Parathyroid adenoma (tissue), 2 donors: ENCODE measurements at regions not wholly inside any gene's neighbourhood (a gene's known extent, or its start where the extent isn't known, plus 50 kb on each side); places are given as distances from the start of the nearest gene placed in this dataset.

Source experiments
- H2AFZ ChIP-seq: fragments of 300-600 bp; sonication (generic); one replicate; pipeline ENCODE4 v1.7.0; 2017; ENCODE audit warnings: antibody characterized with exemption, mild to moderate bottlenecking
- H3K27ac ChIP-seq: fragments of 300-600 bp; sonication (generic); one replicate; pipeline ENCODE4 v1.7.0; 2017
- H3K27me3 ChIP-seq: fragments of 300-600 bp; sonication (generic); one replicate; pipeline ENCODE4 v1.7.0; 2017; ENCODE audit warnings: low read length; ENCODE audit not compliant: control insufficient read depth, insufficient read depth
- H3K36me3 ChIP-seq: fragments of 300-600 bp; sonication (generic); one replicate; pipeline ENCODE4 v1.7.0; 2017; ENCODE audit warnings: low read length; ENCODE audit not compliant: control insufficient read depth, insufficient read depth
- H3K4me1 ChIP-seq: fragments of 300-600 bp; sonication (generic); one replicate; pipeline ENCODE4 v1.7.0; 2017; ENCODE audit warnings: control low read depth
- H3K4me2 ChIP-seq: fragments of 300-600 bp; sonication (generic); one replicate; pipeline ENCODE4 v1.7.0; 2017; ENCODE audit warnings: low read length
- H3K4me3 ChIP-seq: fragments of 300-600 bp; sonication (generic); one replicate; pipeline ENCODE4 v1.7.0; 2017; ENCODE audit warnings: low read depth, low read length
- H3K79me2 ChIP-seq: fragments of 300-600 bp; sonication (generic); one replicate; pipeline ENCODE4 v1.7.0; 2017; ENCODE audit warnings: control low read depth
- H3K9ac ChIP-seq: fragments of 300-600 bp; sonication (generic); one replicate; pipeline ENCODE4 v1.7.0; 2017; ENCODE audit warnings: mild to moderate bottlenecking
- H3K9me3 ChIP-seq: fragments of 300-600 bp; sonication (generic); one replicate; pipeline ENCODE4 v1.7.0; 2017; ENCODE audit warnings: low read length; ENCODE audit not compliant: control insufficient read depth
- TF ChIP-seq, protein P1 (sequence below): fragments of 300-600 bp; sonication (generic); IDR thresholded peaks from one replicate; pipeline ENCODE4 v1.7.0; 2017; ENCODE audit warnings: antibody characterized with exemption, mild to moderate bottlenecking
- donor health status: primary hyperparathyroidism.

DNA sequence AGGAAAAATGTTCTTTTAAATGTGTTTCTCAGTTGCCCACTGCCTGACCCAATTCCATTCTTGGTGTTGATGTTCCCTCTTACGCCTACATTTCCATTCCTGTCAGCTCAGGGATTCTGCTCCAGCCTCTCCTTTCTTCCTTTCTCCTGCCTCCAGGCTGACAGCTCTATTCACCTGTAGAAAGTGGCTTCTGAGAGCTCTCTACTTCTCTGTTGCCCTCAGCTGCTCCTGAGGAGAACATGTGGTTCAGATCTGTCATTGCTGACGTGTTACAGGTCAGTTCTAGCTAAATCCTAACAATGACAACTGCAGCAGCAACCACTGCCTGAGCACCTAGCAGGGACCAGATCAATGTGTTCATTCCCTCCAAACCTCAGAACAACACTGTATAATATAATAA, 144.9 kb upstream of the PLAAT1 start:
- Histone ChIP-seq H2AFZ (no peak overlapping the region), H3K4me2 (no peak overlapping the region), H3K9ac (no peak overlapping the region), H3K79me2 (no peaks in the 10 kb centered on the region), H3K27ac (no peak overlapping the region), H3K4me3 (no peak overlapping the region), H3K36me3 (no peaks in the 10 kb centered on the region), H3K9me3 (no peaks in the 10 kb centered on the region), H3K27me3 (no peaks in the 10 kb centered on the region), H3K4me1 (no peaks in the 10 kb centered on the region)
- TF ChIP-seq, protein P1, sequence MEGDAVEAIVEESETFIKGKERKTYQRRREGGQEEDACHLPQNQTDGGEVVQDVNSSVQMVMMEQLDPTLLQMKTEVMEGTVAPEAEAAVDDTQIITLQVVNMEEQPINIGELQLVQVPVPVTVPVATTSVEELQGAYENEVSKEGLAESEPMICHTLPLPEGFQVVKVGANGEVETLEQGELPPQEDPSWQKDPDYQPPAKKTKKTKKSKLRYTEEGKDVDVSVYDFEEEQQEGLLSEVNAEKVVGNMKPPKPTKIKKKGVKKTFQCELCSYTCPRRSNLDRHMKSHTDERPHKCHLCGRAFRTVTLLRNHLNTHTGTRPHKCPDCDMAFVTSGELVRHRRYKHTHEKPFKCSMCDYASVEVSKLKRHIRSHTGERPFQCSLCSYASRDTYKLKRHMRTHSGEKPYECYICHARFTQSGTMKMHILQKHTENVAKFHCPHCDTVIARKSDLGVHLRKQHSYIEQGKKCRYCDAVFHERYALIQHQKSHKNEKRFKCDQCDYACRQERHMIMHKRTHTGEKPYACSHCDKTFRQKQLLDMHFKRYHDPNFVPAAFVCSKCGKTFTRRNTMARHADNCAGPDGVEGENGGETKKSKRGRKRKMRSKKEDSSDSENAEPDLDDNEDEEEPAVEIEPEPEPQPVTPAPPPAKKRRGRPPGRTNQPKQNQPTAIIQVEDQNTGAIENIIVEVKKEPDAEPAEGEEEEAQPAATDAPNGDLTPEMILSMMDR, result no peak

DNA sequence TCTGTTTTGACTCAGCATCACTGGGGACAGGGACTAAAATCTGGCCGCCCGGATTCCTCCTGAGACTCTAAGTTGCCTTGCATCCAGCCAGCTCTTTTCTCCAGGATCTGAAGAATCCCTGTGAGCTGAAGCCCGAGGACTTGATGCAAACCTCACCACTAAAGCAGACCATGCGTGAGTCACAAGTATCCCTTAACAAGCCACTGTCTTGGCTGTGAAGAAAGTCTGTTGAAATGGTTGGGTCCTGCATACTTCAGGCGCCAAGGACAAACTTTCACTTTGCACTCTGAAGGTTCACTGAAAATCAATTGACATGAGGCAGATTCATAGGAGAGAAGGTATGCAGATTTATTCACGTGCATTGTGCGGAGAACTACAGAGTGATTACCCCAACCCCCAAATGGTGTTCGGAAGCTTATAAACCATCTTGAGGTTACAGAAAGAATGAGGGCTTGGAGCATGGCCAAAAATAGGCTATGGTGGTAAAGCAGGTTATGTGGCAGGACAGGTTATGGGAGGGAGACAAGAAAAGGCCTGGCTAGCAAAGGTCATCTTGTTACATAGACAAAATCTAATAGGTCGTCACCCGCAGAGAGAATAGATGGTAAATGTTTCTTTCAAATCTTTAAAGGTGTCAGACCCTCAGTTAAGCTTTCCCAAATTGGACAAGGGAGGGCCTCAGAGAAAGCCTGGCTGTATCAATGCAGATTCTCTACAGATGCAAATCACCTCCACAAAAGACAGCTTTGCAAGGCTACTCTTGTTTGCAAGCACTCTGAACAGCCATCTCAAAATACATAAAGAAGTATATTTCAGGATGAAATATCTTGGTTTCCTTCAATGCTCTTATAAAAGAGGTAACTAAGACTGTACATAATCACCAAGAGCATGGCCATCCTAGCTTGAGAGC, 126.3 kb upstream of the PLAAT1 start:
- no peaks in the 10 kb centered on the region for H3K9me3 ChIP-seq
- no peak overlapping the region for H3K27ac ChIP-seq
- TF ChIP-seq, protein P1, result no peak
- H3K79me2 ChIP-seq, result no peaks in the 10 kb centered on the region
- no peaks in the 10 kb centered on the region for H3K4me1 ChIP-seq
- no peak overlapping the region for H3K4me3 ChIP-seq
- no peak overlapping the region for H3K4me2 ChIP-seq
- H3K9ac ChIP-seq, result no peak overlapping the region
- H2AFZ ChIP-seq, result peak overlapping the region; percentile 45
- no peaks in the 10 kb centered on the region for H3K36me3 ChIP-seq
- H3K27me3 ChIP-seq, result no peaks in the 10 kb centered on the region

DNA sequence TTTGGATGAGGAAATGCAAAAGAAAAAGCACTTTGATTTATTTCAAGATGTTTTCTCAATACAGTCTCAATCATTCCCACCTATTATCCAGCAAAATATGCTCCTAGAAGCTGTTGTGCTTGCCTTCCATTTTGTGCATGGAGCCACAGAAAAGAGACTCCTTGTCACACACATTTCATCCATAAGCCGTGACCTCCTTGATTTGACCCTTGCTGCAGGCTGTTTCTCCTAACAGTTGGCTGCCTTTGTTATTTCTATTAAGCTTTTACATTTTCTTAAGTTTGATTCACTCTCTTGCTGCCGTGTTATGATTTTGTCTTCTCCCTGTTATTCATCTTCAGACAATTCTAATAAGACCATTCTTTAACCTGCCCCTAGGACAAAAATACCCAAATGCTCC, 124.2 kb upstream of the PLAAT1 start:
- Histone ChIP-seq H3K36me3 (no peaks in the 10 kb centered on the region), H3K4me3 (no peak overlapping the region), H3K4me2 (no peak overlapping the region), H2AFZ (no peak overlapping the region), H3K27me3 (no peaks in the 10 kb centered on the region), H3K4me1 (no peaks in the 10 kb centered on the region), H3K9me3 (no peaks in the 10 kb centered on the region), H3K27ac (no peak overlapping the region), H3K79me2 (no peaks in the 10 kb centered on the region), H3K9ac (no peak overlapping the region)
- TF ChIP-seq, protein P1, result no peak

DNA sequence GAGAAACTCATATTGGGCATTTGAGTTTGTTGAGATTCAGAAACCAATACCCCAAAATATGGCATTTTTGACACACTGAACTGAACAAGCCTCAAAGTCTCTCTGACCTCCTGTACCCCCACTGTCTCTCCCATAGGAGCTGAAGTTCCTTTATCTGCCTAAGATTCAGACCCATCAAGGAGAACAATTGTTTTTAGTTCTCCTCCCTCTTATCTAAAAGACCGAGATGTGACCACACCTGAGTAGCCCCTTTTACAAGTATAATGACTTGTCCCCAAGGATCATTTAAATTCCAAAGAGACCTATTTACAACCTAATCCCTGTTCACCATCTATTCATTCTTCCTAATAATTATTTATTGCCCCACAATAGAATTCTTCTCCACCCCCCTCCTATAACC, 122.1 kb upstream of the PLAAT1 start:
- Histone ChIP-seq H3K4me3 (no peak overlapping the region), H3K4me2 (no peak overlapping the region), H3K27me3 (no peaks in the 10 kb centered on the region), H3K4me1 (no peaks in the 10 kb centered on the region), H3K27ac (no peak overlapping the region), H2AFZ (no peak overlapping the region), H3K79me2 (no peaks in the 10 kb centered on the region), H3K9me3 (no peaks in the 10 kb centered on the region), H3K9ac (no peak overlapping the region), H3K36me3 (no peaks in the 10 kb centered on the region)
- TF ChIP-seq, protein P1, result no peak

DNA sequence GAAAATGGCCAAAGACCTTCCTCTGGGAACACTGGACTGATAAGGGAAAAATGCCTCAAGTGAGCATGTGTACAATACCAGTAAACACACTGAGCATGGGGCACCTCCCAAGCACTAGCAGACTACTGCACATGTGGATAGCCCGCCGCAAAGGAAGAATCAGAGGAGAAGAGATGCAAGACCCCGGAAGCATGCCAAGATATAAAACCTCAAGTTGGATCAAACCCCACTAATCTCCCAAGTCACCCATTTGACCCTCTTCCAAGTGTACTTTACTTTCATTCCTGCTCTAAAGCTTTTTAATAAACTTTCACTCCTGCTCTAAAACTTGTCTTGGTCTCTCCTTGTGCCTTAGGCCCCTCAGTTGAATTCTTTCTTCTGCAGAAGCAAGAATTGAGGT, 121.1 kb upstream of the PLAAT1 start:
- no peak overlapping the region for H3K4me2 ChIP-seq
- no peaks in the 10 kb centered on the region for H3K79me2 ChIP-seq
- H3K27me3 ChIP-seq, result no peaks in the 10 kb centered on the region
- no peaks in the 10 kb centered on the region for H3K9me3 ChIP-seq
- H3K4me3 ChIP-seq, result no peak overlapping the region
- TF ChIP-seq, protein P1, result no peak
- H3K9ac ChIP-seq, result no peak overlapping the region
- no peaks in the 10 kb centered on the region for H3K36me3 ChIP-seq
- H2AFZ ChIP-seq, result no peak overlapping the region
- H3K4me1 ChIP-seq, result no peaks in the 10 kb centered on the region
- H3K27ac ChIP-seq, result no peak overlapping the region
